HepG2 (cell line): ENCODE measurements at regions not wholly inside any gene's neighbourhood (a gene's known extent, or its start where the extent isn't known, plus 50 kb on each side); places are given as distances from the start of the nearest gene placed in this dataset.

Source experiments
- HOXA3 ChIP-seq: sonication (generic); formaldehyde crosslinking; IDR thresholded peaks from 2 replicates; pipeline ENCODE4 v1.5.0; 2020; ENCODE audit warnings: missing genetic modification reagents
- MIER2 ChIP-seq: IDR thresholded peaks from 2 replicates; pipeline ENCODE4 v1.6.1; 2016; ENCODE audit warnings: missing biosample characterization, missing genetic modification reagents
- MYNN ChIP-seq: sonication (generic); formaldehyde crosslinking; IDR thresholded peaks from 2 replicates; pipeline ENCODE4 v1.4.0; 2020; ENCODE audit warnings: mild to moderate bottlenecking, low read depth, missing genetic modification reagents
- PAF1 ChIP-seq: IDR thresholded peaks from 2 replicates; pipeline ENCODE4 v1.6.1; 2016; ENCODE audit warnings: missing genetic modification reagents, missing compliant biosample characterization
- POLR2AphosphoS2 ChIP-seq: IDR thresholded peaks from 2 replicates; pipeline ENCODE4 v1.6.1; 2011; ENCODE audit warnings: low read depth, low read length, improper control_type of control experiment
- ZNF879 ChIP-seq: sonication (generic); formaldehyde crosslinking; IDR thresholded peaks from 2 replicates; pipeline ENCODE4 v1.8.1; 2023; ENCODE audit warnings: missing genetic modification reagents

GRCh38 chr14:45916340-45916953 is 663.4 kb upstream of the MIS18BP1 start:
- TF ChIP-seq HOXA3 (CRISPR knock-in tag) (no peak), MIER2 (no peak), POLR2AphosphoS2 (no peak), ZNF879 (CRISPR knock-in tag) (no peak), PAF1 (CRISPR knock-in tag) (no peak), MYNN (no peak)
